HG03066 (cell line): ENCODE measurements at regions not wholly inside any gene's neighbourhood (a gene's known extent, or its start where the extent isn't known, plus 50 kb on each side); places are given as distances from the start of the nearest gene placed in this dataset.

Experiments
- ATAC-seq: cut with Tn5 transposase; IDR thresholded peaks from one replicate; pipeline ENCODE4 v1.9.1; 2021; ENCODE audit warnings: low read depth; ENCODE audit not compliant: unreplicated experiment

DNA sequence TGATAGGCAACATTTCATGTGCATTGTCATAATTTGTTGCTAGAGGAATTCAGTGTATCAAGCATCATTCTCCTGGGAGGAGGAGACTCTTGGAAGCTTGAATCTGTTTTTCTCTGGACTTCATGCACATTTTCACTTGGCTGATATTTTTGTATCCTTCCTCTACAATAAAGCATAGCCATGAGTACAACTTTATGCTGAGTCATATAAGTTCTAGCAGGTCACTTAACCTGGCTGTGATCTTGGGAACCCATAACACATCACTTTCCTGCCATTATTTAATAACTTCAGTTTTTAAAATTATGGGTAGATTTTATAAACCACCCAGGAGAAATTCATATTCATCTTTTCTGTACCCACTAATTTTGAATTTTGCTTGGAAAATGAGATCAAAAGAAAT, 203.0 kb upstream of the CD96 start:
- no peak for ATAC-seq

DNA sequence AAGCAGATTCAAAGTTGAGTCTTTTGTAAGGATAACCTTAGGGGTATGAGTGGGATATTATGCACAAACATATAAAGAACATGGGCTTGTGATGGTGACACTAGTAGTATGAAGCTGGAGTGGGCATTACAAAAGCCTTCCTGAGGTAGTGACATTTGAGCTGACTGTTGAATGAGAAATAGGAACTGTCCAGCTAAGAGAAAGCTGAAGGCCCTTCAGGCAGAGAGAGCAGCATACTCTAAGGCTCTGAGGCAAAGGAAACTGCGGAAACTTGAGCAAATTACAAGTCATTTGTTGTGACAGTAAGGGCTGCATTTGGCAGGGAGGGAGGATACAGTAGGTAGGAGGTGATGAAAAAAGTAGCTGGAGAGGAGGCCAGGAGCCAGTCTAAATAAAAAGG, 190.7 kb upstream of the CD96 start:
- ATAC-seq = no peak

- no peak for ATAC-seq
Measured at GRCh38 chr3:111352585-111352984, 189.4 kb upstream of the CD96 start.

- ATAC-seq = no peak
Measured at GRCh38 chr3:111359261-111360030, 182.6 kb upstream of the CD96 start.

DNA sequence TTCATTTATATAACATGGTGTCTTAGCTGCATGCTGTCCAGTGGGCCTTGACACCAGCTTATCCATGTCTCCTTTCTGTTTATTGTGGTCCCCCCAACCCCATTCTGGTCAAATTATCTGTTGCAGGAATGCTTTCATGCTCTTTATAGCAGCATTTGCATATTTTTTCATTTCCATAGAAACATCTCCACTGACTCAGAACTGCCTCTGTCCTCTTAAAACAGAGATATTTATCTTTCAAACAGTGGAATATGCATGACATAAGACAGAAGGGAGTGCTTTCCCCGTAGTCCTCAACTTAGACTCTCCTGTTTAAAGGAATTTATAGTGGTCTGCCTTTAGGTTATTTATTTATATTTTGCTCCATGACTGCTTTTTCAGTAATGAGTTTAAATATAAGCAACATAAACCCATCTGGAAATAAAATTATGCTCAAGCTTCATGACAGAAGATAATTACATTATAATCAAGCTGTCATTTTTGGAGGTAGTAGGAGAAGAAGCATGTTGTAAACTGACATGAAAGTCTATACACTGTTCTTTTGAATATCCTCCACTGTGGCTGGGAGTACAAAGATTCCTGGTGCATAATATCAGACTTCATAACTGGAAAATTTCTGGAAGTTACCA, 179.5 kb upstream of the CD96 start:
- ATAC-seq = no peak

- no peak for ATAC-seq
Measured at GRCh38 chr3:111366515-111366914, 175.5 kb upstream of the CD96 start.

DNA sequence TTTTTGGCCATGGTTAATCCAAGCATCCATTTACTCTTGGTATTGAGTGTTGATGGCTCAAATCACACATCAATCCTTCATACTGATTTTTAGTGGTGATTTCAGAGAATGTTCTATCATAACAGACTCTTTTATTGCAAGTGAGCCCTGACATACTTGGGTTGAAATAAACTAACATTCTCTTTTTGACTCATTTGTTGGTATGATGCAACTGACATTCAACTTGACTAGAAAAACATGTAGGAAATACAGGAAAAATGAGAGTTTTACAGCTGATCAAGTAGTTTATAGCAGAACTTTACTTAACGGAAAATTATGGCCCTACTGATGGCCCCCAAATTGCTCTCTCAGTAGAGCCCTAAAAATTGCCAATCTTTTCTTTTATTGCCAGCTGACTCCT, 173.9 kb upstream of the CD96 start:
- no peak for ATAC-seq

DNA sequence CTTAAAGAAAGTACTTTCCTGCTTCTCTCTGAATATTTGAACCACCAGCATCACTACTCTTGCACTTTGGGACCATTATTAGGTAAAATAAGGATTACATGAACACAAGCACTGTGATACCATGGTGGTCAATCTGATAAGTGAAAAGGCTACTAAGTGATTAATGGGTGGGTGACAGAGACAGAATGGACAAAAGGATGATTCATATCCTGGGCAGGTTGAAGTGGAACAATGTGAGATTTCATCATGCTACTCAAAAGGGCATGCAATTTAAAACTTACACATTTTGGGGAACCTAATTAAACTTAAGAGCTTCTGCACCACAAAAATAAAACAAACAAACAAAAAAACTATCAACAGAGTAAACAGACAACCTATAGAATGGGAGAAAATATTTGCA, 172.0 kb upstream of the CD96 start:
- no peak for ATAC-seq

- ATAC-seq = no peak
Measured at GRCh38 chr3:111373239-111373638, 168.8 kb upstream of the CD96 start.

DNA sequence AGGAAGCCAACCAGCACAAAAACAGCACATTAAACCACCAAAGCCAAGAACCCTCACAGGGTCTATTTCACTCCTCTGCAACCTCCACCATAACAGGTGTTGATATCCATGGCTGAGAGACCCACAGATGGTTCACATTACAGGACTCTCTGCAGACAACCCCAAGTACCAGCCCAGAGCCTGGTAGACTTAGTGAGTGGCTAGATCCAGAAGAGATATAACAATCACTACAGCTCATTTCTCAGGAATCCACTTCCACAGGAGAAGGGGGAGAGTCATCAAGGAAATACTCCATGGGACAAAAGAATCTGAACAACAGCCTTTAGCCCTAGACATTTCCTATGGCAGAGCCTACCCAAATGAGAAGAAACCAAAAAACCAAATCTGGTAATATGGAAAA, 168.1 kb upstream of the CD96 start:
- ATAC-seq = no peak

- no peak for ATAC-seq
Measured at GRCh38 chr3:111385971-111386495, 156.0 kb upstream of the CD96 start.

DNA sequence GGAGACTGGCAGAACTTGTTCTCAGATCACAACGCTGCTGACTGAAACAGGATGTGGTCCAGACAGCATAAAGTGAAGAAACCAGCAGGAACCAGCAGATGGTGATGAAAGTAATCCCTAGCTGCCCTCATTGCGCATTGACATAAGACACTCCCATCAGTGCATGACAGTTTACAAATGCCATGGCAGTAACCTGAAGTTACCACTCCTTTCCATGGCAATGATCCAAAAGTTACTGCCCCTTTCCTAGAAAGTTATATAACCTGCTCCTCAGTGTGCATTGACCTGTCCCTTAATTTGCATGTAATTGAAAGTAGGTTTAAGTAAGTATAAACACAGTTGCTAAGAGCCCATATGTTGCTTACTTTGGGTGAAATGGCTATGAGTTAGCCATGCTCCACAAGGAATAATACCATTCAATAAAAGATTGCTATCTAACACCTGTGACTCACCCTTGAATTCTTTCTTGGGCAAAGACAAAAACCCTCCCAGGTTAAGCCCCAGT, 149.1 kb upstream of the CD96 start:
- no peak for ATAC-seq

GRCh38 chr3:111412656-111413055, 129.3 kb upstream of the CD96 start:
- ATAC-seq = no peak

DNA sequence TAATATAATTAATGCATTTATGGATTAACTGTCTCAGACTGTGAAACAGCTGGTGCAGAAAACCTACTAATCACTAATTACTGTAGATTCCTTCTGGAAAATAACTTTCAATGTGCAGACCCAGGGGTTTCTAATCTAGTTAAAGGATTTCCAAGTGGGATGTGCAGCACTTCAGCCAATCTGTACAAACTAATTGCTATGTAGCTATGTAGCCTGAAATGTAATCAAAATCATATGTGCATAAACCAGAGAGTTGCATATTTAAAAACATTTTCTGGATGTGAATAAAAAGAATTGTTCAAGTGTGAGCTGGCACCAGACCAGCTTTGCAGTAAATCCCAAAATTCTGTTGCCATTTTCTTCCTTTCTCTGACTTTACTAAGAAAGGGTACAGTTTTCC, 127.5 kb upstream of the CD96 start:
- ATAC-seq = no peak

GRCh38 chr3:111415018-111415417, 127.0 kb upstream of the CD96 start:
- no peak for ATAC-seq

GRCh38 chr3:111418391-111418790, 123.6 kb upstream of the CD96 start:
- ATAC-seq = no peak

- no peak for ATAC-seq
Measured at GRCh38 chr3:111428301-111428700, 113.7 kb upstream of the CD96 start.

GRCh38 chr3:111434941-111435622, 106.9 kb upstream of the CD96 start:
- ATAC-seq = no peak

DNA sequence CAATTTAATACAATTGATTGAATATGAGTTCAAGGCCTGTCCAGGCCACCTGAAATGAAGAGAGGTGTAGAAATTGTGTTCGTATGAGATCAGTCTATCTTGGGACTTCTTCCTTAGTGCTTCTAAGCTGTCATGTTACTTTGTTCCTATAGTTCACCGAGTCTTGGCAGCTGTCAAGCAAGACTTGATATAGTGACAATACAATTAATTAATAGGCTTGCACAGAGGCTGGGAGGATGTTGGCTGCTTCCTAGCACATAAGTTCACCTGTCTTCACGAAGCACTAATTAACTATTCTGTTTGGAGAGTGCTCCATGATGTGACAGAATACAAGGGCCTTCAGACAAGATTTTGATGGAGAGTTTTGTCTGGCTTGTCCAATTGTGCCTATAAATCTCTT, 103.7 kb upstream of the CD96 start:
- ATAC-seq = no peak

DNA sequence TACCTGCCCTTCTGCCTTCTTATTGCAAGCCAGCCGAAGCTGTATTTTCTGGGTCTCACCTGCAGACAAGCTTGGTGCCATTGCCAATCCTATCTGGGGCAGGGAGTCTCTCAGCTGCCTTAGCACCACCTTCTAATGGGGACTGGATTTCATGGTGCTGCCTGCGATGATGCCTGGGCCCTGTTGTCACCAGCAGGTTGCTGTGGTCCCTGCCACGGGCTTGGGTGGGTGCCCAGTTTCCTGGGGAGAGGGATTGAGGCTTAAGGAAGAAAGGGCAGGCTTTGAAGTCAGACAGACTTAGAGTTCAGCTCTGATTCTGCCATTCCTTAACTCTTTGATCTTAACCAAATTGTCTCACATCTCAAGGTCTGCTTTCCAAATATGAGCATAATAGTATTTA, 87.4 kb upstream of the CD96 start:
- no peak for ATAC-seq

DNA sequence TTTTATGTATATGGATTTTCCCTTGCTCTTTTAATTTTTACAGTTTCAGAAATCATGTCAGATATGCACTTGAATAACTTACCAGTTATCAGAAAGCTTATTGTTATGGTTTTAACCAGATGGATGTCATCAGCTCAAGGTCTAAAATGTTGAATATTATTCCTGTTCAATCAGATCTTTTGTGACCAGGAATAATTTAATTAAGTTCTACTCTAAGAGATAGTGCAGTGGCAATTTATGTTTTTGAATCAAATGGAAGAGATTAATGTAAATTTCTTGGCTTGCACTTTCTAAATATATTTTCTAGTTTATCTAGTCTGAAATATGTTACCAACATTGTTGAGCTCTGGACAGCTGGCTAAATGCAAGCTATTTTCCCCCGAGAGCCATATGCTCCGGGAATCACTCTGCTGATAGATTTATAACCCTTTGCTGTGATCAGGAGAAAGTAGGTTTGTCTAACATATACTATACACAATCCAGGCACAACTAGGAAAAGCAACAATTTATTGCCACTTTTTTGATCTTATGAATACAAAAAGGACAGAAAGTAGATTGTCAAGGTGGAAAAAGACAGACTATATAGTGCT, 76.8 kb upstream of the CD96 start:
- no peak for ATAC-seq
